ENCODE measurements at regions not wholly inside any gene's neighbourhood (a gene's known extent, or its start where the extent isn't known, plus 50 kb on each side); places are given as distances from the start of the nearest gene placed in this dataset.

GRCh38 chr16:5416013-5416412 is 318.4 kb upstream of the EEF2KMT start:
- TF ChIP-seq CTCF (IDR thresholded peaks at IDR 0.05), result no peak
- DNase-seq (ENCODE audit: low spot score) (no peak), ATAC-seq (ENCODE audit: low FRiP score) (no peak)

GRCh38 chr16:5415123-5415522 is 317.5 kb upstream of the EEF2KMT start:
- ATAC-seq (ENCODE audit: low FRiP score) (no peak), DNase-seq (ENCODE audit: low spot score) (no peak)
- no peak for TF ChIP-seq CTCF (IDR thresholded peaks at IDR 0.05)

- ATAC-seq (ENCODE audit: low FRiP score) (peak; percentile 91), DNase-seq (ENCODE audit: low spot score) (peak; percentile 25)
- TF ChIP-seq CTCF (IDR thresholded peaks at IDR 0.05), result no peak
Measured at GRCh38 chr16:5412731-5413130, 315.1 kb upstream of the EEF2KMT start.

GRCh38 chr16:5398203-5398602 is 300.6 kb upstream of the EEF2KMT start:
- TF ChIP-seq CTCF (IDR thresholded peaks at IDR 0.05), result no peak
- DNase-seq (ENCODE audit: low spot score) (no peak), ATAC-seq (ENCODE audit: low FRiP score) (no peak)

GRCh38 chr16:5396880-5397279 is 299.3 kb upstream of the EEF2KMT start:
- no peak for DNase-seq (ENCODE audit: low spot score)
- no peak for ATAC-seq (ENCODE audit: low FRiP score)
- no peak for TF ChIP-seq CTCF (IDR thresholded peaks at IDR 0.05)

- no peak for TF ChIP-seq CTCF (IDR thresholded peaks at IDR 0.05)
- ATAC-seq (ENCODE audit: low FRiP score) (peak; percentile 61), DNase-seq (ENCODE audit: low spot score) (no peak)
Measured at GRCh38 chr16:5393070-5393469, 295.5 kb upstream of the EEF2KMT start.

- DNase-seq (ENCODE audit: low spot score), result no peak
- ATAC-seq (ENCODE audit: low FRiP score), result no peak
- no peak for TF ChIP-seq CTCF (IDR thresholded peaks at IDR 0.05)
Measured at GRCh38 chr16:5386989-5387388, 289.4 kb upstream of the EEF2KMT start.
